Muscle of back (tissue), 3 donors: ENCODE measurements at regions not wholly inside any gene's neighbourhood (a gene's known extent, or its start where the extent isn't known, plus 50 kb on each side); places are given as distances from the start of the nearest gene placed in this dataset.

Experiments
- DNase-seq, 3 donors: peaks; one replicate each; pipeline versions ENCODE4 v3.0.0 to v3.0.0-alpha.2; 2013

- DNase-seq, result peak in 2 of 3 donors; percentile 8 to 11
Measured at GRCh38 chr3:70120357-70120966, 120.9 kb downstream of the SAMMSON start.

DNA sequence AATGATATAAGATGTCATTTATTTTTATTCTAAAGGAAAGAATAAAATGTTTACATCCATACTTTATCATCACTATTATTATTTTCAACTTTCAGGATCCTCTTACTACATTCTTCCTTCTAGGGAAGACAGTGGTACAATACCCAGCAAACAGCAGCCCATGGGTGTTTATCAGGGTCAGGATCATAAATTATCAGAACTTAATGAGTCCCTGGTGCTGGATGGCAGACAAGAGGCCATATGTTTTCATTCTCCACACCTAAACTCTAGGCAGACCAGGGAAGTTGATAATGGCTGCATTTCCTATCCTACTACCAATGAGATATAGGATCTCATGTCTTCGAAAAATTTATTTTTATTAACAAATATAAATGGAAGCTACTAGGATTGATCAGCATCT, 127.7 kb downstream of the SAMMSON start:
- DNase-seq, result no peak

DNA sequence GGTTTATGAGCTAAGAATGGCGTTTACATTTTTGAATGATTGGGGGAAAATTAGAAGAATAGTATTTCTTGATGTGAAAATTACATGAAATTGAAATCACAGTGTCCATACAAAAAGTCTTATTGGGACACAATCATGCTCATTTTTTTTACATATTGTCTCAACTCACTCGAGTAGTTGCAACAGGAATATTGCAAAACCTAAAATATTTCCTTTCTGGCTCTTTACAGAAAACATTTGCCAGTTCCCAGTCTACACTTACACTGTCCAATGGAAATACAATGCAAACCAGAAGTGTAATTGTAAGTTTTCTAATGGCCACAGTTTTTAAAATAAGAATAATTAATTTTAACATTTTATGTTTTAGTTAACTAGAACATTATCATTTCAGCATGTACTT, 137.8 kb downstream of the SAMMSON start:
- DNase-seq, result no peak

DNA sequence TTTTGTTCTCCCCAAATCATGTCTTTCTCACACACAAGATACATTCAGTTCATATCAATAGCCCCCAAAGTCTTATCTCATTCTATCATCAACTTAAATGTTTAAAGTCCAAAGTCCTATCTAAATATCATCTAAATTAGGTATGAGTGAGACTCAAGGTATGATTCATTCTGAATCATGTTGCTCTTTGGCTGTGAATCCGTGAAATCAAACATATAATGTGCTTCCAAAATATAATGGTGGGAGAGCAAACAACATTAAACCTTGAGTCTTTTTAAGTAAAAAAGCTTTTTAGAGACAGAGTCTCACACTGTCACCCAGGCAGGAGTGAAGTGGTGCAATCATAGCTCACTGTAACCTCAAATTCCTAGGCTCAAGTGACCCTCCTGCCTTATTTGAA, 139.1 kb downstream of the SAMMSON start:
- no peak for DNase-seq
